ENCODE measurements at regions not wholly inside any gene's neighbourhood (a gene's known extent, or its start where the extent isn't known, plus 50 kb on each side); places are given as distances from the start of the nearest gene placed in this dataset.

GRCh38 chr18:27619090-27619772 is 434.1 kb upstream of the CHST9 start:
- TF ChIP-seq ZC3H10 (CRISPR knock-in tag; IDR thresholded peaks at IDR 0.05): no peak
- TF ChIP-seq ARNTL (CRISPR knock-in tag; IDR thresholded peaks at IDR 0.05; ENCODE audit: borderline replicate concordance, low read depth): no peak
- no peak for TF ChIP-seq ZFP30 (CRISPR knock-in tag; IDR thresholded peaks at IDR 0.05)
- no peak for TF ChIP-seq PPARA (CRISPR knock-in tag; IDR thresholded peaks at IDR 0.05; ENCODE audit: borderline replicate concordance)
- TF ChIP-seq RARB (CRISPR knock-in tag; IDR thresholded peaks at IDR 0.05): no peak
